GM12891 (cell line): ENCODE measurements at regions not wholly inside any gene's neighbourhood (a gene's known extent, or its start where the extent isn't known, plus 50 kb on each side); places are given as distances from the start of the nearest gene placed in this dataset.

ENCODE experiments used
- DNase-seq: peaks from one replicate; pipeline ENCODE4 v3.0.0; 2011; ENCODE audit warnings: low spot score; ENCODE audit not compliant: insufficient read length
- FAIRE-seq: peaks from 2 replicates; lab custom pipeline; 2011; peaks lifted over from hg19 to GRCh38; lab: Jason Lieb, UNC
- PAX5 ChIP-seq: IDR thresholded peaks from 2 replicates; pipeline ENCODE4 v1.6.1; 2011; ENCODE audit warnings: low read length, moderate library complexity, mild to moderate bottlenecking; ENCODE audit not compliant: insufficient read depth, severe bottlenecking
- POLR2A ChIP-seq: IDR thresholded peaks from 2 replicates; pipeline ENCODE4 v1.6.1; 2011; ENCODE audit warnings: low read depth, low read length, control low read depth
- POLR2AphosphoS5 ChIP-seq: IDR thresholded peaks from 2 replicates; pipeline ENCODE4 v1.6.1; 2011; ENCODE audit warnings: low read depth, low read length, control low read depth
- POU2F2 ChIP-seq: IDR thresholded peaks from 2 replicates; pipeline ENCODE4 v1.6.1; 2011; ENCODE audit warnings: low read depth, mild to moderate bottlenecking, control low read depth, low read length, moderate library complexity
- SPI1 ChIP-seq: IDR thresholded peaks from 2 replicates; pipeline ENCODE4 v1.6.1; 2011; ENCODE audit warnings: low read depth, low read length, control low read depth
- TAF1 ChIP-seq: IDR thresholded peaks from 2 replicates; pipeline ENCODE4 v1.6.1; 2011; ENCODE audit warnings: low read depth, low read length, control low read depth

- no peak for TF ChIP-seq SPI1
- TF ChIP-seq POU2F2: no peak
- TF ChIP-seq POLR2AphosphoS5: no peak
- no peak for TF ChIP-seq TAF1
- no peak for TF ChIP-seq PAX5
- no peak for TF ChIP-seq POLR2A
- no peak for DNase-seq
- FAIRE-seq: no peak
These were observed 378.4 kb downstream of the PABPC4L start for GRCh38 chr4:133823177-133823576.

DNA sequence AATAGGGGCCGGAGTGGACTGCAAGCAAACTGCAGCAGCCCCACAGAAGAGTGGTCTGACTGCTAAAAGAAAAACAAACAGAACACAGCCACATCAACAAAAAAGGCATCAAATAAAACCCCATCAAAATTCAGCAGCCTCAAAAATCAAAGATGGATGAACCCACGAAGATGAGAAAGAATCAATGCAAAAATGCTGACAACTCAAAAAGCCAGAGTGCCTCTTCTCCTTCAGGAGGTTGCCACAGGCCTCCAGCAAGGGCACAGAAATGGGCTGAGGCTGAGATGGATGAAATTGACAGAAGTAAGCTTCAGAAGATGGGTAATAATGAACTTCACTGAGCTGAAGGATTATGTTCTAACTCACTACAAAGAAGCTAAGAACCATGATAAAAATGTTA, 388.6 kb downstream of the PABPC4L start:
- FAIRE-seq (no peak), DNase-seq (no peak)
- TF ChIP-seq POU2F2: no peak

GRCh38 chr4:133812236-133812635, 389.4 kb downstream of the PABPC4L start:
- FAIRE-seq: no peak

DNA sequence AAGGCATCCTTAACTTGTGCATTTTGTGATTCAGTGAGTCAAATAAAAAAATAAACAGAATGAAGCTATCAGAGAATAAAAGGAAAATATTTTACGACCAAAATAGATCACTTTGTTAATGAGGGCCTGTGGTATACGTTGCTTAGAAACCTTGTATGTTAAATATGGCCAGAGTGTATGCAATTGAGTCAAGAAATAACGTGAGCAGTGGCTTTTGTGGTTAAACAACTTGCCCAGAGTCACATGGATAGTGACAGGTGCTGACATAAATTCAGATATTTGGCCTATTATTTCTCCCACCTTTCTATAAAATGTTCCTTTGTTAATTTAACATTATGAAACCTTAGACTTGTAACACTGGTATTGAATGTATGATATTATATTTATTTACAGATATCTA, 393.4 kb downstream of the PABPC4L start:
- FAIRE-seq (no peak), DNase-seq (no peak)
- TF ChIP-seq POU2F2 (no peak), POLR2A (no peak)

More at GRCh38 chr4:133812236-133812635, 389.4 kb downstream of the PABPC4L start:
- no peak for DNase-seq
- no peak for TF ChIP-seq POU2F2
- TF ChIP-seq POLR2A: no peak
- no peak for TF ChIP-seq SPI1
- TF ChIP-seq POLR2AphosphoS5: no peak
- TF ChIP-seq TAF1: no peak
- TF ChIP-seq PAX5: no peak

DNA sequence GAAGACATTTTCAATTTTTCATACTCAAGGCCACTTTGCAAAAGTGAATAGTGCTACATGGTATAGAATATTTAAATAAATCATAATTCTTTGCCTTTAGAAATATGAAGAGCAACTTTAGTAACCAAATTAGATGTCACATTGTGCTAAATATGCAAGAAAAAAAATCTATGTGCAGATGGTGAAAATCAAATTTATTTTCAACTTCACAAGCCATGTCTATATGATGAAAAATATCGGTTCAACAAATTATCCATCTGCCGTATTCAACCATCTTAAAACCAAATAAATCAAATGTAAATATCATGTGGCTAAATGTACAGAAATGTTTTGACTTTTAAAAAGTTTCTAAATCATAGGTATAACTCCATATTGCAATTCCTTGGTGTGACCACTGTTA, 398.2 kb downstream of the PABPC4L start:
- FAIRE-seq: no peak
- TF ChIP-seq SPI1 (no peak), POLR2A (no peak), TAF1 (no peak), PAX5 (no peak), POLR2AphosphoS5 (no peak), POU2F2 (no peak)

DNA sequence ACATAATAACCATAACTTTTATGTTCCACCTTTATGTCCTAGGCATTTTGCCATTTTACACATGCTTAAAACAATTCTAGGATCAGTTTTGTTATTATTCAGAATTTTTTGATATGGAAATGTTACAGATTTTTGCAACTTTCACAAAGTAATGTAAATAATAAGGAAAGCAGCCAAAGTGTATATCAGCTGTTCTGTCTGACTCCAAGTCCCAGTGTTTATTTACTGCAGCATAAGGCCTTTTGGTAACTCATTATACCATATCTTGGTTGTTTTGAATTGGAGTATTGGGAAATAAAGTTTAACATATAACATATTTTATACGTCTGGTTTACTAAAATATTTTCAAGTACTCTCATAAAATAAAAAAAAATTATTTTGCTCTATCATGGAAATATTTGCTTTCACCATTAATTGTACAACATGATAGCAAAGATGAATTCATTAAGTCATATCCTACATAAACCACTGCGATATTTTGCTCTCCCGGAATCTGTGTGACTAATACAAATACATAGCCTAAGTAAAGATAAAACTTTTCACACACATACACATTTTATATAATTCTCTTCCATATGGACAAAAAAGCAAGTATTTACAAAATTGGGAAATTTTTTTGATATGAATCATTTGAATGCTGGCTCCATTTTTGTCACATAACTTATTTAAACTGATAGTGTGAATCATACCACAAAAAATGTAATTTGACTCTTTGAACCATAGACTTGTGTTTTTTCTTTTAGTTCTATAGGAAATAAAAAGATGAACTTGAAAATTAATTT, 399.0 kb downstream of the PABPC4L start:
- no peak for TF ChIP-seq PAX5
- DNase-seq (no peak), FAIRE-seq (no peak)

More for the DNA sequence above, 398.2 kb downstream of the PABPC4L start:
- no peak for DNase-seq

GRCh38 chr4:133801883-133802282, 399.7 kb downstream of the PABPC4L start:
- DNase-seq (no peak), FAIRE-seq (no peak)
- no peak for TF ChIP-seq POLR2AphosphoS5
- TF ChIP-seq SPI1: no peak
- no peak for TF ChIP-seq PAX5
- TF ChIP-seq POLR2A: no peak
- TF ChIP-seq TAF1: no peak
- TF ChIP-seq POU2F2: no peak

- TF ChIP-seq PAX5 (no peak), POU2F2 (no peak), POLR2A (no peak), POLR2AphosphoS5 (no peak), TAF1 (no peak), SPI1 (no peak)
- DNase-seq (no peak), FAIRE-seq (no peak)
These were observed 400.6 kb downstream of the PABPC4L start for GRCh38 chr4:133800966-133801365.

DNA sequence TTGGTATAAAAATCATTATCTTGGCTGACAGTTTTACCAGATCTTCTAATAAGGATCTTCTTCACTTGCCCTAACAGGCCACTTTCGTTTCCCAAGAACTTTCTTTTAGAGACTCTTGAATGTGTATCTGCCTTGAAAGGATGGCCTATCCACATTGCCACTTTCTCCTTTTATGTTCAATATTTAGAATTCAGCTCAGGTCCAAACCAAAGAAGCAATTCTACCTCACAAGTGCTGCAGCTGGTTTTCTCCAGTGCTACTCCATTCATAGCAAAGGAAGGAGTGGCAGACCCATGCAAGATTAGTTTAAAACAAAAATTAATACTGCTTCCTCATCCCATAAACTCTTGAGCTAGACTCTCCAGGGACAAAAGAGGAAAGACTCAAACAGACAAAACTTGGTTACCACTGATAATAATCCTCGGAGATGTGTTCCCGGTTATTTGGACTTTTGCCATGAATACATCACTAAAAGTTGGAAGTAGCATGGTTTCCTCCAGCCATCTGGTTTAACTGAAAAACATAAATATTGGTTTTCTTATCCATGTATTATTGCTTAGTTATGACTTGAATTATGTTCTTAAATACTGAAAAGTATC, 401.8 kb downstream of the PABPC4L start:
- TF ChIP-seq POLR2A (no peak), POU2F2 (no peak), PAX5 (no peak), TAF1 (no peak), SPI1 (no peak), POLR2AphosphoS5 (no peak)
- DNase-seq (no peak), FAIRE-seq (no peak)

- DNase-seq: no peak
- TF ChIP-seq TAF1 (no peak), POLR2AphosphoS5 (no peak), POU2F2 (no peak), POLR2A (no peak), PAX5 (no peak), SPI1 (no peak)
- no peak for FAIRE-seq
These were observed 423.9 kb downstream of the PABPC4L start for GRCh38 chr4:133777661-133778060.
